AG04450 (cell line): ENCODE measurements at regions not wholly inside any gene's neighbourhood (a gene's known extent, or its start where the extent isn't known, plus 50 kb on each side); places are given as distances from the start of the nearest gene placed in this dataset.
"Not testable (repeated sequence)": the region's sequence is repeated elsewhere in the genome, so short reads cannot be mapped to it uniquely, and the experiment has no call there.

Experiments
- CTCF ChIA-PET: fragments of 300-600, 350-600 bp; formaldehyde crosslinking; extraction: SDS; loops from one replicate; lab custom pipeline; 2022; ENCODE audit warnings: antibody characterized with exemption, inconsistent platforms; lab: Charles Lee
- POLR2A ChIA-PET: fragments of 350-600 bp; formaldehyde crosslinking; extraction: SDS; loops from one replicate; lab custom pipeline; 2021; ENCODE audit warnings: antibody characterized with exemption, inconsistent platforms; lab: Yijun Ruan, JAX
- DNase-seq: peaks from one replicate; pipeline ENCODE4 v3.0.0-alpha.2; 2011; ENCODE audit warnings: low read depth, low spot score
- H3K27ac ChIP-seq: one replicate; pipeline ENCODE4 v1.5.1; 2012; ENCODE audit warnings: low read depth, low read length, control low read depth
- H3K27me3 ChIP-seq: one replicate; pipeline ENCODE4 v1.6.0; 2012; ENCODE audit warnings: low read length; ENCODE audit not compliant: control insufficient read depth, insufficient read depth
- H3K4me3 ChIP-seq: 2 replicates; pipeline ENCODE4 v1.5.1; 2011; ENCODE audit warnings: mild to moderate bottlenecking, low read depth, low read length, control low read depth
- H3K9me3 ChIP-seq: 2 replicates; pipeline ENCODE4 v1.5.1; 2012; ENCODE audit warnings: low read length; ENCODE audit not compliant: control insufficient read depth, insufficient read depth
- CTCF ChIP-seq: IDR thresholded peaks from 2 replicates; pipeline ENCODE4 v1.5.1; 2011; ENCODE audit warnings: low read depth, low read length, control low read depth, inconsistent platforms

GRCh38 chr4:102210806-102211205 is 134.5 kb downstream of the SLC39A8 start:
- DNase-seq, CTCF ChIA-PET, H3K4me3 ChIP-seq, H3K9me3 ChIP-seq, H3K27ac ChIP-seq, POLR2A ChIA-PET, H3K27me3 ChIP-seq: not testable (repeated sequence)

GRCh38 chr4:102204634-102205033 is 140.6 kb downstream of the SLC39A8 start:
- H3K27ac ChIP-seq, H3K9me3 ChIP-seq, POLR2A ChIA-PET, H3K27me3 ChIP-seq, DNase-seq, H3K4me3 ChIP-seq, CTCF ChIA-PET: not testable (repeated sequence)

DNA sequence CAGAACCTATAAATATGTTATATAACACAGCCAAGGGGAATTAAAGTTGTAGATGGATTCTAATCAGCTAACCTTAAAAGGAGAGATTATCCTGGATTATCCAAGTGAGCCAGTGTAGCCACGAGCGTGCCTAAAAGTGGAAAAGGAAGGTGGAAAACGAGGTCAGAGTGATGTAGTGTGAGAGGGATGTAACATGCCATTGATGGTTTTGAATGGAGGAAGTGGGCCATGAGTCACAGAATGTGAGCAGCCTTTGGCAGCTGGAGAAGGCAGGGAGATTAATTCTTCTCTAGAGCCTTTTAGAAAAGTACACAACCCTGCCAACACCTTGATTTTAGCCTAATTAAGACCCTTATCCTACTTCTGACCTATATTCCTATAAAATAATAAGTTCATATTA is 149.1 kb downstream of the SLC39A8 start:
- no peaks in the 10 kb centered on the region for H3K9me3 ChIP-seq
- H3K27ac ChIP-seq = no peak overlapping the region
- H3K27me3 ChIP-seq = no peaks in the 10 kb centered on the region
- H3K4me3 ChIP-seq = no peak overlapping the region
- no peak for DNase-seq
- CTCF ChIA-PET = no interaction called here
- no peak for TF ChIP-seq CTCF
- POLR2A ChIA-PET = no interaction called here

- Histone ChIP-seq H3K4me3 (no peak overlapping the region), H3K27me3 (no peaks in the 10 kb centered on the region), H3K27ac (no peak overlapping the region), H3K9me3 (no peaks in the 10 kb centered on the region)
- no peak for TF ChIP-seq CTCF
- CTCF ChIA-PET = no interaction called here
- no peak for DNase-seq
- POLR2A ChIA-PET = no interaction called here
Observed at GRCh38 chr4:102193145-102193544, 152.1 kb downstream of the SLC39A8 start.

GRCh38 chr4:102180046-102180445 is 165.2 kb downstream of the SLC39A8 start:
- TF ChIP-seq CTCF = no peak
- Histone ChIP-seq H3K27me3 (no peaks in the 10 kb centered on the region), H3K27ac (no peak overlapping the region), H3K4me3 (no peak overlapping the region), H3K9me3 (no peaks in the 10 kb centered on the region)
- POLR2A ChIA-PET = no interaction called here
- CTCF ChIA-PET = no interaction called here
- DNase-seq = no peak

GRCh38 chr4:102174719-102175189 is 170.5 kb downstream of the SLC39A8 start:
- TF ChIP-seq CTCF = no peak
- Histone ChIP-seq H3K9me3 (no peaks in the 10 kb centered on the region), H3K27ac (no peak overlapping the region), H3K27me3 (no peaks in the 10 kb centered on the region), H3K4me3 (no peak overlapping the region)
- DNase-seq = peak; percentile 4
- POLR2A ChIA-PET = no interaction called here
- CTCF ChIA-PET = interaction anchor here (0.5 kb wide), 1 partner anchor 13 kb away, joined by 4 read pairs; no protein-coding TSS in a partner anchor
